DOHH2 (cell line): ENCODE measurements at regions not wholly inside any gene's neighbourhood (a gene's known extent, or its start where the extent isn't known, plus 50 kb on each side); places are given as distances from the start of the nearest gene placed in this dataset.

Experiments used
- EZH2phosphoT487 ChIP-seq: fragments of 200-600 bp; sonication (generic); IDR thresholded peaks from 2 replicates; pipeline ENCODE4 v1.6.1; 2017; ENCODE audit warnings: borderline replicate concordance, mild to moderate bottlenecking, antibody characterized with exemption, low read length, moderate library complexity, mixed read lengths
- TF ChIP-seq, protein P1 (sequence below): fragments of 200-600 bp; sonication (generic); IDR thresholded peaks from one replicate; pipeline ENCODE4 v1.5.1; 2014; ENCODE audit warnings: antibody characterized with exemption, mild to moderate bottlenecking, low read depth, low read length; ENCODE audit not compliant: poor library complexity, severe bottlenecking

DNA sequence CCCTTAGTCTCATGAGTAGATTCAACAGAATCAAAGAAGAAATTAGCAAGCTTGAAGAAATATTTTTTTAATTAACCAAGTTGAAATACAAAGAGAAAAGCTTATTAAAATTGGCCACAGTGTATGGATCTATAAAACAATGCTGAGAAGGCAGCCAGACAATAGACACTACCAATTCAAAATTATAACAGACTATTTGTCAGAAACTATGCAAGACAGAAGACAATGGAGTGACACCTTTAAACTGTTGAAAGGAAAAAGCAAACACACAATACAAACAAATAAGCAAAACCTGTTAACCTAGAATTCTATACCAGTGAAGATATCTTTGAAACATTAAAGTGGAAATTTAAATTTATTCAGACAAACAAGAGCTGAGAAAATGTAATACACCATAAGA lies 225.4 kb downstream of the CASP12 start:
- TF ChIP-seq, protein P1, sequence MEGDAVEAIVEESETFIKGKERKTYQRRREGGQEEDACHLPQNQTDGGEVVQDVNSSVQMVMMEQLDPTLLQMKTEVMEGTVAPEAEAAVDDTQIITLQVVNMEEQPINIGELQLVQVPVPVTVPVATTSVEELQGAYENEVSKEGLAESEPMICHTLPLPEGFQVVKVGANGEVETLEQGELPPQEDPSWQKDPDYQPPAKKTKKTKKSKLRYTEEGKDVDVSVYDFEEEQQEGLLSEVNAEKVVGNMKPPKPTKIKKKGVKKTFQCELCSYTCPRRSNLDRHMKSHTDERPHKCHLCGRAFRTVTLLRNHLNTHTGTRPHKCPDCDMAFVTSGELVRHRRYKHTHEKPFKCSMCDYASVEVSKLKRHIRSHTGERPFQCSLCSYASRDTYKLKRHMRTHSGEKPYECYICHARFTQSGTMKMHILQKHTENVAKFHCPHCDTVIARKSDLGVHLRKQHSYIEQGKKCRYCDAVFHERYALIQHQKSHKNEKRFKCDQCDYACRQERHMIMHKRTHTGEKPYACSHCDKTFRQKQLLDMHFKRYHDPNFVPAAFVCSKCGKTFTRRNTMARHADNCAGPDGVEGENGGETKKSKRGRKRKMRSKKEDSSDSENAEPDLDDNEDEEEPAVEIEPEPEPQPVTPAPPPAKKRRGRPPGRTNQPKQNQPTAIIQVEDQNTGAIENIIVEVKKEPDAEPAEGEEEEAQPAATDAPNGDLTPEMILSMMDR: no peak
- TF ChIP-seq EZH2phosphoT487: no peak
